ENCODE measurements at regions not wholly inside any gene's neighbourhood (a gene's known extent, or its start where the extent isn't known, plus 50 kb on each side); places are given as distances from the start of the nearest gene placed in this dataset.

DNA sequence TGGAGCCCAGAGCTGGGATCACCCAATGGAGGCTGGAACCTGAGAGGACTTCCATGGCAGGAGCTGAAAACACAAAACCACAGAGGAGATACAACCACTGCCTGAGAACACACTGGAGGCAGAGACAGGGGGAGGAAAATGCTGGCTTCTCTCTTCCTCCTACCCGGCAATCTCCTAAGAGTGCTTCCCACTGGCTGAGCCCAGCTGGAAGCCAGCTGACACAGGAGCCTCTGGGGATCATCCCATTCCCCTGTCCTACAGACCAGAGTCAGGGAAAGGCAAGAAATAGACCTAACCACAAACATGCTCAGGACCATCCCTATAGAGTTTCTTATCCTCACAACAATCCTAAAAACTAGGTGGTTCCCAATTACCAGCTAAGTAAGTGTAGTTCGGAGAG, 112.4 kb upstream of the CDH5 start:
- Histone ChIP-seq H4K20me1 (ENCODE audit: control insufficient read depth, insufficient read depth, low read depth, low read length) (no peaks in the 10 kb centered on the region), H3K36me3 (ENCODE audit: control insufficient read depth, low read length) (no peaks in the 10 kb centered on the region), H3K4me3 (ENCODE audit: low read length) (no peak overlapping the region), H3K27ac (ENCODE audit: low read depth, low read length) (no peak overlapping the region), H3K4me2 (ENCODE audit: low read length) (no peak overlapping the region), H3F3A (ENCODE audit: control insufficient read depth, insufficient read depth) (no peaks in the 10 kb centered on the region), H3K27me3 (ENCODE audit: control insufficient read depth, low read length) (peaks cover 5% of the 10 kb centered on the region; the same call in 1 of the 2 replicates), H3K4me1 (ENCODE audit: control insufficient read depth, low read length) (no peaks in the 10 kb centered on the region), H3K9me3 (ENCODE audit: control insufficient read depth, insufficient read depth, low read length) (no peaks in the 10 kb centered on the region), H3K9me2 (replicated peaks; ENCODE audit: control insufficient read depth, low read length) (no peaks in the 10 kb centered on the region), H3K79me2 (ENCODE audit: control insufficient read depth, low read length) (no peaks in the 10 kb centered on the region)
- TF ChIP-seq, protein P1, sequence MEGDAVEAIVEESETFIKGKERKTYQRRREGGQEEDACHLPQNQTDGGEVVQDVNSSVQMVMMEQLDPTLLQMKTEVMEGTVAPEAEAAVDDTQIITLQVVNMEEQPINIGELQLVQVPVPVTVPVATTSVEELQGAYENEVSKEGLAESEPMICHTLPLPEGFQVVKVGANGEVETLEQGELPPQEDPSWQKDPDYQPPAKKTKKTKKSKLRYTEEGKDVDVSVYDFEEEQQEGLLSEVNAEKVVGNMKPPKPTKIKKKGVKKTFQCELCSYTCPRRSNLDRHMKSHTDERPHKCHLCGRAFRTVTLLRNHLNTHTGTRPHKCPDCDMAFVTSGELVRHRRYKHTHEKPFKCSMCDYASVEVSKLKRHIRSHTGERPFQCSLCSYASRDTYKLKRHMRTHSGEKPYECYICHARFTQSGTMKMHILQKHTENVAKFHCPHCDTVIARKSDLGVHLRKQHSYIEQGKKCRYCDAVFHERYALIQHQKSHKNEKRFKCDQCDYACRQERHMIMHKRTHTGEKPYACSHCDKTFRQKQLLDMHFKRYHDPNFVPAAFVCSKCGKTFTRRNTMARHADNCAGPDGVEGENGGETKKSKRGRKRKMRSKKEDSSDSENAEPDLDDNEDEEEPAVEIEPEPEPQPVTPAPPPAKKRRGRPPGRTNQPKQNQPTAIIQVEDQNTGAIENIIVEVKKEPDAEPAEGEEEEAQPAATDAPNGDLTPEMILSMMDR (IDR thresholded peaks at IDR 0.05; ENCODE audit: low read depth, low read length, poor library complexity, severe bottlenecking), result no peak
- TF ChIP-seq EZH2phosphoT487 (IDR thresholded peaks at IDR 0.05; ENCODE audit: borderline replicate concordance, low read length), result no peak

DNA sequence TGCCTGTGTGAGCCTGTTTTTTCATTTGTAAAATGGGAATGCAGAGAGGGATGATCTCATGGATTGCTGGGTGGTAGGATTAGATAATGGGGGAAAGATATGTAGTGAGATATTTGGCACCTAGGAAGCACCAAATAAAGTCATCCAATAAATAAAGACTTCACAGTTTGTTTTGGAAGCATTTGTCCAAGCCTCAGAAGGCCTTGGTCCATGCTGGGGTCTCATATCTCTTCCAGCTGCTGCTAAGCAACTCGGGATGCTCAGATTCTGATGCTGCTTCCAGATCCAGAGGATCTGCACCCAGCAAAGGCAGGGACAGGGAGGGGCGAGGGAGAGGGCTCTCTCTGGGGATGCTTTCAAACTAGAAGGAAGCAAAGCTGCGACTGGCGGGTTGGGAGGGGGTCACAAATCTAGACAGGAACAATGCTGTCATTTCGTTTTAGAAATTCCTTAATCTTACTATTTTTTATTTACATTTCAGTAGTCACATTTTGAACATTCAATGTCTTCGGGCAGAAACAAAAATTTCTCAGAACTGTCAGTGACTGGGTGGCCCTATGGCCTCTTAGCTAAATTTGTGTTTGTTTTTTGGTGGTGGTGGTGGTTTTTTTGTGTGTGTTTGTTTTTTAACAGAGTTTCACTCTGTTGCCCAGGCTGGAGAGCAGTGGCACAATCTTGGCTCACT, 114.9 kb upstream of the CDH5 start:
- H3K36me3 ChIP-seq (ENCODE audit: control insufficient read depth, low read length), result no peaks in the 10 kb centered on the region
- no peaks in the 10 kb centered on the region for H3K9me2 ChIP-seq (replicated peaks; ENCODE audit: control insufficient read depth, low read length)
- H4K20me1 ChIP-seq (ENCODE audit: control insufficient read depth, insufficient read depth, low read depth, low read length), result no peaks in the 10 kb centered on the region
- no peaks in the 10 kb centered on the region for H3K4me1 ChIP-seq (ENCODE audit: control insufficient read depth, low read length)
- H3K27me3 ChIP-seq (ENCODE audit: control insufficient read depth, low read length), result peaks cover 5% of the 10 kb centered on the region; the same call in 1 of the 2 replicates
- H3K4me2 ChIP-seq (ENCODE audit: low read length), result no peak overlapping the region
- TF ChIP-seq, protein P1 (IDR thresholded peaks at IDR 0.05; ENCODE audit: low read depth, low read length, poor library complexity, severe bottlenecking), result no peak
- no peak for TF ChIP-seq EZH2phosphoT487 (IDR thresholded peaks at IDR 0.05; ENCODE audit: borderline replicate concordance, low read length)
- no peaks in the 10 kb centered on the region for H3K79me2 ChIP-seq (ENCODE audit: control insufficient read depth, low read length)
- no peaks in the 10 kb centered on the region for H3F3A ChIP-seq (ENCODE audit: control insufficient read depth, insufficient read depth)
- no peak overlapping the region for H3K27ac ChIP-seq (ENCODE audit: low read depth, low read length)
- H3K9me3 ChIP-seq (ENCODE audit: control insufficient read depth, insufficient read depth, low read length), result no peaks in the 10 kb centered on the region
- H3K4me3 ChIP-seq (ENCODE audit: low read length), result no peak overlapping the region

DNA sequence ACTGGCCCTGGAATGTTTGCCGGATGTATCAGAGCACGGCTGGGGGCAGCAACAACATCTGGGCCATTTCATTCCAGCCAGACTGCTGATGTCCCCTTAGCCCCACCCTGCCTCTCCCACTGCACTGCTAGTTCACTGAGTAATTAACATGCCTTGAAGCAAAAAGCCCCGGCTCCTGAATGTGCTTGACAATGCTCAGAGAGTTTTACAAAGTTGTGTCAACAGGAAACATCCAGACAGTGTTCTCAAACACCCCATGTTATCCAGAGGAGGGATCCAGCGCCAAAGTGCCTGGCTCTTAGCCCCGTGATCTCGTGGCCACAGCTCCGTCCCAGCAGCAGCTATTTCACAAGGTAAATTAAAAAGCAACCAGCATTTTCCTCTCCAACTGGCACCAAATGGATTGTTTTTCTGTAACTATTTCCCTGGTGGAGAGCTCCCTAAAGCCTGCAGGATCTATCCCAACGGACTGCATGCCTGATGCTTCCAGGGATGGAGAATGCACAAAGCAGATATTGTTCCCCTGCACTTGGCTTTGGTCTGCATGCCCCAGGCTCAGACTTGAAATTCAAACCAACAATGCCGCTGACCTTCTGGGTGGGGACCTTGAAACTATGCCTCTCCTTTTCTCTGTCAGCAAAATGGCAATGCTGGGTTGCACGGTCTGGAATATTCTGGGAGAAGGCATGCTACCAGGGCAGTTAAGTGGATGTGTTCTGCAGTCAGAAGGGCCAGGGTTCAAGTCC, 115.6 kb upstream of the CDH5 start:
- TF ChIP-seq EZH2phosphoT487 (IDR thresholded peaks at IDR 0.05; ENCODE audit: borderline replicate concordance, low read length), result no peak
- TF ChIP-seq, protein P1 (IDR thresholded peaks at IDR 0.05; ENCODE audit: low read depth, low read length, poor library complexity, severe bottlenecking), result no peak
- H4K20me1 ChIP-seq (ENCODE audit: control insufficient read depth, insufficient read depth, low read depth, low read length), result no peaks in the 10 kb centered on the region
- H3K27ac ChIP-seq (ENCODE audit: low read depth, low read length), result no peak overlapping the region
- H3K79me2 ChIP-seq (ENCODE audit: control insufficient read depth, low read length), result no peaks in the 10 kb centered on the region
- no peaks in the 10 kb centered on the region for H3K36me3 ChIP-seq (ENCODE audit: control insufficient read depth, low read length)
- no peaks in the 10 kb centered on the region for H3K9me3 ChIP-seq (ENCODE audit: control insufficient read depth, insufficient read depth, low read length)
- H3K4me1 ChIP-seq (ENCODE audit: control insufficient read depth, low read length), result no peaks in the 10 kb centered on the region
- H3K9me2 ChIP-seq (replicated peaks; ENCODE audit: control insufficient read depth, low read length), result no peaks in the 10 kb centered on the region
- no peak overlapping the region for H3K4me2 ChIP-seq (ENCODE audit: low read length)
- H3K27me3 ChIP-seq (ENCODE audit: control insufficient read depth, low read length), result peaks cover 5% of the 10 kb centered on the region; the same call in 1 of the 2 replicates
- no peaks in the 10 kb centered on the region for H3F3A ChIP-seq (ENCODE audit: control insufficient read depth, insufficient read depth)
- H3K4me3 ChIP-seq (ENCODE audit: low read length), result no peak overlapping the region

Measured in DOHH2 (cell line).